HG03460 (cell line): ENCODE measurements at regions not wholly inside any gene's neighbourhood (a gene's known extent, or its start where the extent isn't known, plus 50 kb on each side); places are given as distances from the start of the nearest gene placed in this dataset.
"Not testable (repeated sequence)": the region's sequence is repeated elsewhere in the genome, so short reads cannot be mapped to it uniquely, and the experiment has no call there.

Experiments
- ATAC-seq: cut with Tn5 transposase; IDR thresholded peaks from one replicate; pipeline ENCODE4 v1.9.1; 2021; ENCODE audit not compliant: unreplicated experiment

GRCh38 chr21:28311411-28312190 is 681.1 kb downstream of the LTN1 start:
- ATAC-seq: no peak

GRCh38 chr21:28310711-28311110 is 682.0 kb downstream of the LTN1 start:
- ATAC-seq: no peak

GRCh38 chr21:28310171-28310685 is 682.4 kb downstream of the LTN1 start:
- ATAC-seq: no peak

GRCh38 chr21:28309596-28309995 is 683.1 kb downstream of the LTN1 start:
- ATAC-seq: no peak

- ATAC-seq: no peak
These were observed 684.2 kb downstream of the LTN1 start for GRCh38 chr21:28308516-28308915.

GRCh38 chr21:28299946-28300345 is 692.7 kb downstream of the LTN1 start:
- ATAC-seq: no peak

GRCh38 chr21:28298251-28298672 is 694.4 kb downstream of the LTN1 start:
- ATAC-seq: no peak

GRCh38 chr21:28294051-28294450 is 698.6 kb downstream of the LTN1 start:
- ATAC-seq: no peak

GRCh38 chr21:28283641-28284490 is 708.8 kb downstream of the LTN1 start:
- ATAC-seq: no peak

- ATAC-seq: no peak
These were observed 709.8 kb downstream of the LTN1 start for GRCh38 chr21:28282833-28283232.

- ATAC-seq: not testable (repeated sequence)
These were observed 711.3 kb downstream of the LTN1 start for GRCh38 chr21:28281357-28281756.

GRCh38 chr21:28280611-28281010 is 712.1 kb downstream of the LTN1 start:
- no peak for ATAC-seq

GRCh38 chr21:28277324-28277723 is 715.4 kb downstream of the LTN1 start:
- ATAC-seq: no peak

GRCh38 chr21:28272272-28272992 is 720.2 kb downstream of the LTN1 start:
- ATAC-seq: no peak

GRCh38 chr21:28269173-28269572 is 723.5 kb downstream of the LTN1 start:
- ATAC-seq: no peak

GRCh38 chr21:28268685-28269084 is 724.0 kb downstream of the LTN1 start:
- ATAC-seq: no peak

GRCh38 chr21:28267449-28267848 is 725.2 kb downstream of the LTN1 start:
- no peak for ATAC-seq

- ATAC-seq: no peak
These were observed 726.6 kb downstream of the LTN1 start for GRCh38 chr21:28266061-28266460.

- no peak for ATAC-seq
These were observed 728.7 kb downstream of the LTN1 start for GRCh38 chr21:28263974-28264373.

- no peak for ATAC-seq
These were observed 731.4 kb downstream of the LTN1 start for GRCh38 chr21:28261298-28261697.

GRCh38 chr21:28257276-28257675 is 735.4 kb downstream of the LTN1 start:
- ATAC-seq: no peak
